ENCODE measurements at regions not wholly inside any gene's neighbourhood (a gene's known extent, or its start where the extent isn't known, plus 50 kb on each side); places are given as distances from the start of the nearest gene placed in this dataset.
A peak's percentile ranks its signal among the peaks of the same experiment; 100 is the strongest.
"Not testable (repeated sequence)": the region's sequence is repeated elsewhere in the genome, so short reads cannot be mapped to it uniquely, and the experiment has no call there.

GRCh38 chr1:189606047-189606446 lies 871.6 kb downstream of the BRINP3 start:
- no peak for DNase-seq (ENCODE audit: low read depth)
- H3K4me3 ChIP-seq (ENCODE audit: low read depth, low read length): no peak overlapping the region

- no peak overlapping the region for H3K4me3 ChIP-seq (ENCODE audit: low read depth, low read length)
- peak; percentile 54 for DNase-seq (ENCODE audit: low read depth)
These were observed 870.7 kb downstream of the BRINP3 start for GRCh38 chr1:189606795-189607476.

GRCh38 chr1:189607477-189608096 lies 870.1 kb downstream of the BRINP3 start:
- H3K4me3 ChIP-seq (ENCODE audit: low read depth, low read length): no peak overlapping the region
- DNase-seq (ENCODE audit: low read depth): no peak

- no peak overlapping the region for H3K4me3 ChIP-seq (ENCODE audit: low read depth, low read length)
- DNase-seq (ENCODE audit: low read depth): no peak
These were observed 868.5 kb downstream of the BRINP3 start for GRCh38 chr1:189609167-189609566.

- no peak overlapping the region for H3K4me3 ChIP-seq (ENCODE audit: low read depth, low read length)
- DNase-seq (ENCODE audit: low read depth): peak; percentile 43
These were observed 860.8 kb downstream of the BRINP3 start for GRCh38 chr1:189616893-189617292.

GRCh38 chr1:189619682-189620332 lies 857.9 kb downstream of the BRINP3 start:
- peak; percentile 84 for DNase-seq (ENCODE audit: low read depth)

GRCh38 chr1:189620471-189620870 lies 857.2 kb downstream of the BRINP3 start:
- no peak overlapping the region for H3K4me3 ChIP-seq (ENCODE audit: low read depth, low read length)
- DNase-seq (ENCODE audit: low read depth): no peak

More at GRCh38 chr1:189619682-189620332, 857.9 kb downstream of the BRINP3 start:
- H3K4me3 ChIP-seq (ENCODE audit: low read depth, low read length): no peak overlapping the region

GRCh38 chr1:189623336-189623735 lies 854.3 kb downstream of the BRINP3 start:
- no peak for DNase-seq (ENCODE audit: low read depth)
- H3K4me3 ChIP-seq (ENCODE audit: low read depth, low read length): no peak overlapping the region

GRCh38 chr1:189627427-189627826 lies 850.2 kb downstream of the BRINP3 start:
- DNase-seq (ENCODE audit: low read depth): no peak
- H3K4me3 ChIP-seq (ENCODE audit: low read depth, low read length): no peak overlapping the region

- H3K4me3 ChIP-seq (ENCODE audit: low read depth, low read length): no peak overlapping the region
- no peak for DNase-seq (ENCODE audit: low read depth)
These were observed 848.8 kb downstream of the BRINP3 start for GRCh38 chr1:189628857-189629256.

GRCh38 chr1:189633658-189634057 lies 844.0 kb downstream of the BRINP3 start:
- no peak overlapping the region for H3K4me3 ChIP-seq (ENCODE audit: low read depth, low read length)
- DNase-seq (ENCODE audit: low read depth): no peak

- H3K4me3 ChIP-seq (ENCODE audit: low read depth, low read length): no peak overlapping the region
- DNase-seq (ENCODE audit: low read depth): no peak
These were observed 840.6 kb downstream of the BRINP3 start for GRCh38 chr1:189637041-189637440.

GRCh38 chr1:189644156-189644555 lies 833.5 kb downstream of the BRINP3 start:
- H3K4me3 ChIP-seq (ENCODE audit: low read depth, low read length); DNase-seq (ENCODE audit: low read depth): not testable (repeated sequence)

- H3K4me3 ChIP-seq (ENCODE audit: low read depth, low read length): no peak overlapping the region
- DNase-seq (ENCODE audit: low read depth): no peak
These were observed 832.7 kb downstream of the BRINP3 start for GRCh38 chr1:189644970-189645369.

- no peak for DNase-seq (ENCODE audit: low read depth)
- H3K4me3 ChIP-seq (ENCODE audit: low read depth, low read length): no peak overlapping the region
These were observed 831.6 kb downstream of the BRINP3 start for GRCh38 chr1:189646066-189646465.

- no peak overlapping the region for H3K4me3 ChIP-seq (ENCODE audit: low read depth, low read length)
- DNase-seq (ENCODE audit: low read depth): peak; percentile 51
These were observed 822.8 kb downstream of the BRINP3 start for GRCh38 chr1:189654906-189655305.

GRCh38 chr1:189656628-189657530 lies 820.8 kb downstream of the BRINP3 start:
- no peak overlapping the region for H3K4me3 ChIP-seq (ENCODE audit: low read depth, low read length)
- no peak for DNase-seq (ENCODE audit: low read depth)

- no peak overlapping the region for H3K4me3 ChIP-seq (ENCODE audit: low read depth, low read length)
- peak; percentile 49 for DNase-seq (ENCODE audit: low read depth)
These were observed 819.9 kb downstream of the BRINP3 start for GRCh38 chr1:189657715-189658114.

- DNase-seq (ENCODE audit: low read depth): no peak
- H3K4me3 ChIP-seq (ENCODE audit: low read depth, low read length): no peak overlapping the region
These were observed 819.3 kb downstream of the BRINP3 start for GRCh38 chr1:189658381-189658780.

GRCh38 chr1:189659731-189660130 lies 817.9 kb downstream of the BRINP3 start:
- DNase-seq (ENCODE audit: low read depth): no peak
- no peak overlapping the region for H3K4me3 ChIP-seq (ENCODE audit: low read depth, low read length)

Measured in skeletal muscle cell (primary cell).